ENCODE measurements at regions not wholly inside any gene's neighbourhood (a gene's known extent, or its start where the extent isn't known, plus 50 kb on each side); places are given as distances from the start of the nearest gene placed in this dataset.
"Not testable (repeated sequence)": the region's sequence is repeated elsewhere in the genome, so short reads cannot be mapped to it uniquely, and the experiment has no call there.

- no peaks in the 10 kb centered on the region for H3K27me3 ChIP-seq (replicated peaks; ENCODE audit: control insufficient read depth, insufficient read depth, low read length, poor library complexity, severe bottlenecking)
- no peak for DNase-seq
- no peaks in the 10 kb centered on the region for H3K4me1 ChIP-seq (ENCODE audit: control insufficient read depth, insufficient read depth, low read length, poor library complexity, severe bottlenecking)
- no peak overlapping the region for H3K27ac ChIP-seq (ENCODE audit: insufficient read depth, low read length, poor library complexity, severe bottlenecking)
- no peaks in the 10 kb centered on the region for H3K9me3 ChIP-seq (ENCODE audit: control insufficient read depth, low read length)
- H3K36me3 ChIP-seq (ENCODE audit: control insufficient read depth, insufficient read depth, low read length) = no peaks in the 10 kb centered on the region
- no peak overlapping the region for H3K4me3 ChIP-seq (ENCODE audit: insufficient read depth, low read depth, low read length, poor library complexity, severe bottlenecking)
Measured at GRCh38 chr6:935582-935981, 242.6 kb upstream of the EXOC2 start.

GRCh38 chr6:934686-935085 is 241.7 kb upstream of the EXOC2 start:
- Histone ChIP-seq H3K4me3 (ENCODE audit: insufficient read depth, low read depth, low read length, poor library complexity, severe bottlenecking) (no peak overlapping the region), H3K27me3 (replicated peaks; ENCODE audit: control insufficient read depth, insufficient read depth, low read length, poor library complexity, severe bottlenecking) (no peaks in the 10 kb centered on the region), H3K36me3 (ENCODE audit: control insufficient read depth, insufficient read depth, low read length) (no peaks in the 10 kb centered on the region), H3K27ac (ENCODE audit: insufficient read depth, low read length, poor library complexity, severe bottlenecking) (no peak overlapping the region), H3K4me1 (ENCODE audit: control insufficient read depth, insufficient read depth, low read length, poor library complexity, severe bottlenecking) (no peaks in the 10 kb centered on the region), H3K9me3 (ENCODE audit: control insufficient read depth, low read length) (no peaks in the 10 kb centered on the region)
- DNase-seq = no peak

GRCh38 chr6:931919-932318 is 239.0 kb upstream of the EXOC2 start:
- DNase-seq; H3K27ac ChIP-seq (ENCODE audit: insufficient read depth, low read length, poor library complexity, severe bottlenecking); H3K27me3 ChIP-seq (replicated peaks; ENCODE audit: control insufficient read depth, insufficient read depth, low read length, poor library complexity, severe bottlenecking); H3K36me3 ChIP-seq (ENCODE audit: control insufficient read depth, insufficient read depth, low read length); H3K4me1 ChIP-seq (ENCODE audit: control insufficient read depth, insufficient read depth, low read length, poor library complexity, severe bottlenecking); H3K4me3 ChIP-seq (ENCODE audit: insufficient read depth, low read depth, low read length, poor library complexity, severe bottlenecking); H3K9me3 ChIP-seq (ENCODE audit: control insufficient read depth, low read length): not testable (repeated sequence)

- Histone ChIP-seq H3K9me3 (ENCODE audit: control insufficient read depth, low read length) (no peaks in the 10 kb centered on the region), H3K27ac (ENCODE audit: insufficient read depth, low read length, poor library complexity, severe bottlenecking) (no peak overlapping the region), H3K27me3 (replicated peaks; ENCODE audit: control insufficient read depth, insufficient read depth, low read length, poor library complexity, severe bottlenecking) (no peaks in the 10 kb centered on the region), H3K4me3 (ENCODE audit: insufficient read depth, low read depth, low read length, poor library complexity, severe bottlenecking) (no peak overlapping the region), H3K36me3 (ENCODE audit: control insufficient read depth, insufficient read depth, low read length) (no peaks in the 10 kb centered on the region), H3K4me1 (ENCODE audit: control insufficient read depth, insufficient read depth, low read length, poor library complexity, severe bottlenecking) (no peaks in the 10 kb centered on the region)
- no peak for DNase-seq
Measured at GRCh38 chr6:927157-927556, 234.2 kb upstream of the EXOC2 start.

- no peak overlapping the region for H3K4me3 ChIP-seq (ENCODE audit: insufficient read depth, low read depth, low read length, poor library complexity, severe bottlenecking)
- no peaks in the 10 kb centered on the region for H3K36me3 ChIP-seq (ENCODE audit: control insufficient read depth, insufficient read depth, low read length)
- H3K4me1 ChIP-seq (ENCODE audit: control insufficient read depth, insufficient read depth, low read length, poor library complexity, severe bottlenecking) = no peaks in the 10 kb centered on the region
- no peaks in the 10 kb centered on the region for H3K27me3 ChIP-seq (replicated peaks; ENCODE audit: control insufficient read depth, insufficient read depth, low read length, poor library complexity, severe bottlenecking)
- DNase-seq = no peak
- H3K27ac ChIP-seq (ENCODE audit: insufficient read depth, low read length, poor library complexity, severe bottlenecking) = no peak overlapping the region
- H3K9me3 ChIP-seq (ENCODE audit: control insufficient read depth, low read length) = peaks cover 6% of the 10 kb centered on the region
Measured at GRCh38 chr6:925656-926213, 232.8 kb upstream of the EXOC2 start.

GRCh38 chr6:924661-925060 is 231.7 kb upstream of the EXOC2 start:
- H3K36me3 ChIP-seq (ENCODE audit: control insufficient read depth, insufficient read depth, low read length) = no peaks in the 10 kb centered on the region
- H3K4me3 ChIP-seq (ENCODE audit: insufficient read depth, low read depth, low read length, poor library complexity, severe bottlenecking) = no peak overlapping the region
- DNase-seq = no peak

GRCh38 chr6:921400-921799 is 228.5 kb upstream of the EXOC2 start:
- Histone ChIP-seq H3K4me1 (ENCODE audit: control insufficient read depth, insufficient read depth, low read length, poor library complexity, severe bottlenecking) (no peaks in the 10 kb centered on the region), H3K9me3 (ENCODE audit: control insufficient read depth, low read length) (peaks cover 6% of the 10 kb centered on the region), H3K36me3 (ENCODE audit: control insufficient read depth, insufficient read depth, low read length) (no peaks in the 10 kb centered on the region), H3K4me3 (ENCODE audit: insufficient read depth, low read depth, low read length, poor library complexity, severe bottlenecking) (no peak overlapping the region), H3K27ac (ENCODE audit: insufficient read depth, low read length, poor library complexity, severe bottlenecking) (no peak overlapping the region), H3K27me3 (replicated peaks; ENCODE audit: control insufficient read depth, insufficient read depth, low read length, poor library complexity, severe bottlenecking) (no peaks in the 10 kb centered on the region)
- no peak for DNase-seq

More at GRCh38 chr6:924661-925060, 231.7 kb upstream of the EXOC2 start:
- H3K27ac ChIP-seq (ENCODE audit: insufficient read depth, low read length, poor library complexity, severe bottlenecking) = no peak overlapping the region
- no peaks in the 10 kb centered on the region for H3K4me1 ChIP-seq (ENCODE audit: control insufficient read depth, insufficient read depth, low read length, poor library complexity, severe bottlenecking)
- H3K27me3 ChIP-seq (replicated peaks; ENCODE audit: control insufficient read depth, insufficient read depth, low read length, poor library complexity, severe bottlenecking) = no peaks in the 10 kb centered on the region
- peaks cover 6% of the 10 kb centered on the region for H3K9me3 ChIP-seq (ENCODE audit: control insufficient read depth, low read length)

GRCh38 chr6:920512-920911 is 227.6 kb upstream of the EXOC2 start:
- Histone ChIP-seq H3K27ac (ENCODE audit: insufficient read depth, low read length, poor library complexity, severe bottlenecking) (no peak overlapping the region), H3K9me3 (ENCODE audit: control insufficient read depth, low read length) (peaks cover 6% of the 10 kb centered on the region), H3K36me3 (ENCODE audit: control insufficient read depth, insufficient read depth, low read length) (no peaks in the 10 kb centered on the region), H3K27me3 (replicated peaks; ENCODE audit: control insufficient read depth, insufficient read depth, low read length, poor library complexity, severe bottlenecking) (no peaks in the 10 kb centered on the region), H3K4me3 (ENCODE audit: insufficient read depth, low read depth, low read length, poor library complexity, severe bottlenecking) (no peak overlapping the region), H3K4me1 (ENCODE audit: control insufficient read depth, insufficient read depth, low read length, poor library complexity, severe bottlenecking) (no peaks in the 10 kb centered on the region)
- DNase-seq = no peak

- Histone ChIP-seq H3K4me3 (ENCODE audit: insufficient read depth, low read depth, low read length, poor library complexity, severe bottlenecking) (no peak overlapping the region), H3K27me3 (replicated peaks; ENCODE audit: control insufficient read depth, insufficient read depth, low read length, poor library complexity, severe bottlenecking) (no peaks in the 10 kb centered on the region), H3K4me1 (ENCODE audit: control insufficient read depth, insufficient read depth, low read length, poor library complexity, severe bottlenecking) (no peaks in the 10 kb centered on the region), H3K27ac (ENCODE audit: insufficient read depth, low read length, poor library complexity, severe bottlenecking) (no peak overlapping the region), H3K9me3 (ENCODE audit: control insufficient read depth, low read length) (peaks cover 6% of the 10 kb centered on the region), H3K36me3 (ENCODE audit: control insufficient read depth, insufficient read depth, low read length) (no peaks in the 10 kb centered on the region)
- no peak for DNase-seq
Measured at GRCh38 chr6:919500-919899, 226.6 kb upstream of the EXOC2 start.

- no peaks in the 10 kb centered on the region for H3K36me3 ChIP-seq (ENCODE audit: control insufficient read depth, insufficient read depth, low read length)
- peaks cover 6% of the 10 kb centered on the region for H3K9me3 ChIP-seq (ENCODE audit: control insufficient read depth, low read length)
- H3K27ac ChIP-seq (ENCODE audit: insufficient read depth, low read length, poor library complexity, severe bottlenecking) = no peak overlapping the region
- no peak for DNase-seq
- no peak overlapping the region for H3K4me3 ChIP-seq (ENCODE audit: insufficient read depth, low read depth, low read length, poor library complexity, severe bottlenecking)
- H3K27me3 ChIP-seq (replicated peaks; ENCODE audit: control insufficient read depth, insufficient read depth, low read length, poor library complexity, severe bottlenecking) = peaks cover 4% of the 10 kb centered on the region
- no peaks in the 10 kb centered on the region for H3K4me1 ChIP-seq (ENCODE audit: control insufficient read depth, insufficient read depth, low read length, poor library complexity, severe bottlenecking)
Measured at GRCh38 chr6:917939-918338, 225.0 kb upstream of the EXOC2 start.

Data from effector memory CD4-positive, alpha-beta T cell (primary cell).